ENCODE measurements at regions not wholly inside any gene's neighbourhood (a gene's known extent, or its start where the extent isn't known, plus 50 kb on each side); places are given as distances from the start of the nearest gene placed in this dataset.

DNA sequence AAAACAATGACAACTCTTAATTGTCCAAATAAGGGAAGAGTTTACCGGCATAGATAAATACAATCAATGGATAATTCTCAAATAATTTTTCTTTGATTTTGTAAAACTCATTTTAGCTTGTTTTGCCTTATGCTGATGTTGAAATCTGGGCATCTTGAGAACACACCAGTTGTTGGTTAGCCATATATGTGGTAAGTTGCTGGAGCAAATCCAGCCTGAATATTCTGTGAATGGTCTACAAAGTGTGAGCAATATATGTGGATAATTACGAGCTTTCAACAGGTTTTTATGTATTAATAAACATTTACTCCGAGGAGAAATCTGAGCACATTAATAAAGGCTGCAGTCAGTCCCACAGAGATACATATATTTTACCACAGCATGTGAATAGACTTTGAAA is 423.6 kb downstream of the BCKDHB start:
- no peak overlapping the region for H2AFZ ChIP-seq (ENCODE audit: low read length)
- no peak overlapping the region for H3K4me2 ChIP-seq (ENCODE audit: low read depth, low read length, poor library complexity, severe bottlenecking)
- no peaks in the 10 kb centered on the region for H3K4me1 ChIP-seq (ENCODE audit: low read length)
- H3K27me3 ChIP-seq (ENCODE audit: low read length), result no peaks in the 10 kb centered on the region
- no peaks in the 10 kb centered on the region for H3K36me3 ChIP-seq (ENCODE audit: insufficient read depth, low read length)
- DNase-seq, result no peak
- no peaks in the 10 kb centered on the region for H4K20me1 ChIP-seq (ENCODE audit: insufficient read depth, low read depth, low read length)
- no peak overlapping the region for H3K27ac ChIP-seq (ENCODE audit: low read length)
- no peaks in the 10 kb centered on the region for H3K9me2 ChIP-seq (replicated peaks; ENCODE audit: insufficient read depth, low read length)
- H3K79me2 ChIP-seq (ENCODE audit: low read length), result no peaks in the 10 kb centered on the region
- H3K9me3 ChIP-seq (ENCODE audit: low read length), result no peaks in the 10 kb centered on the region
- no peak overlapping the region for H3K4me3 ChIP-seq (ENCODE audit: low read length)
- no peak overlapping the region for H3K9ac ChIP-seq (ENCODE audit: low read length)

DNA sequence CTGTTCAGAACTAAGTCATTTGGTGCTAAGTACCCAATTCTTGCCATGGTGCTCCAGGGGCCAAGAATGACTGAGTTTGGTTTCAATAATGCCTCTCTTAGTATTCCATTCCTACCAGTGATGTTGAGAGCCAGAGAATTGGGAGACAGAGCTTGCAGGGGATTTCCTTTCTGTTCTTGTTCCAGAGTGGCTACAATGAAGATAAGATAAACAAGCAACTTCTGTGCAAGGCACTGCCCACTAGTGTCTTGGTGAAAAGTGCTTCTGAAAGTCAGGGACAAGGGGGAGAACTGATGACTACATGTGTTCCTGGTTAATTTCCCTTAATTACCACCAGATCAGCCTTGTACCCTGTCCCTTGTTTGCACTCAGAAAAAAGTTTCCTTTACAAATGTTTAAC is 421.6 kb downstream of the BCKDHB start:
- H3K27me3 ChIP-seq (ENCODE audit: low read length), result no peaks in the 10 kb centered on the region

GRCh38 chr6:80527552-80528052 is 421.1 kb downstream of the BCKDHB start:
- Histone ChIP-seq H3K4me1 (ENCODE audit: low read length) (no peaks in the 10 kb centered on the region), H3K36me3 (ENCODE audit: insufficient read depth, low read length) (no peaks in the 10 kb centered on the region), H3K9me3 (ENCODE audit: low read length) (no peaks in the 10 kb centered on the region), H3K9me2 (replicated peaks; ENCODE audit: insufficient read depth, low read length) (no peaks in the 10 kb centered on the region), H4K20me1 (ENCODE audit: insufficient read depth, low read depth, low read length) (no peaks in the 10 kb centered on the region), H3K9ac (ENCODE audit: low read length) (no peak overlapping the region), H3K27ac (ENCODE audit: low read length) (no peak overlapping the region), H3K4me2 (ENCODE audit: low read depth, low read length, poor library complexity, severe bottlenecking) (no peak overlapping the region), H3K79me2 (ENCODE audit: low read length) (no peaks in the 10 kb centered on the region), H2AFZ (ENCODE audit: low read length) (no peak overlapping the region), H3K4me3 (ENCODE audit: low read length) (no peak overlapping the region), H3K27me3 (ENCODE audit: low read length) (no peaks in the 10 kb centered on the region)
- no peak for DNase-seq

More for the DNA sequence above, 421.6 kb downstream of the BCKDHB start:
- Histone ChIP-seq H3K9me3 (ENCODE audit: low read length) (no peaks in the 10 kb centered on the region), H3K36me3 (ENCODE audit: insufficient read depth, low read length) (no peaks in the 10 kb centered on the region), H3K9ac (ENCODE audit: low read length) (no peak overlapping the region), H3K4me2 (ENCODE audit: low read depth, low read length, poor library complexity, severe bottlenecking) (no peak overlapping the region), H2AFZ (ENCODE audit: low read length) (no peak overlapping the region), H3K4me1 (ENCODE audit: low read length) (no peaks in the 10 kb centered on the region), H3K79me2 (ENCODE audit: low read length) (no peaks in the 10 kb centered on the region), H3K9me2 (replicated peaks; ENCODE audit: insufficient read depth, low read length) (no peaks in the 10 kb centered on the region), H3K27ac (ENCODE audit: low read length) (no peak overlapping the region), H4K20me1 (ENCODE audit: insufficient read depth, low read depth, low read length) (no peaks in the 10 kb centered on the region), H3K4me3 (ENCODE audit: low read length) (no peak overlapping the region)
- no peak for DNase-seq

DNA sequence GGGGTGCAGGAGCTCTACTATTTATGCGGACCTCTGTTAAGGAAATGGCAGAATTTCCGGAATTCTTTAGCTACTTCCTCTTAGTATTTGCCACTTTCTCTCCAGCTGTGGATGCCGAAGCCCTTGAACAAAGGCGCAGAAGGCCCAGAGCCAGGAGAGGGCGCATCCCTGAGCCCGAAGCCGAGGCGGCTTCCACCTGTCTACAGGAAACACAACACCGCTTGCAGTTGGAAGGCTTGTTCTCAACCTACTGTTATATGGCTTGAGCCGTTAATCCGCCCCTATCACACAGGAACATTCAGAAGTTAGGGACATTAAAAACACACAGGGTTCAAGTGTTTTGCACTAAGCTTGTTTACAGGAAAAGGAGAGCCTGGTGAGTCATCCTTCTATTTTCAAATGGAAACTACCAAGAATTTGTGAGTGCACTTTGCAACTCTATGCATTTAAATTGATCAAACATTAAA is 417.1 kb downstream of the BCKDHB start:
- H3K9ac ChIP-seq (ENCODE audit: low read length), result no peak overlapping the region
- H3K9me2 ChIP-seq (replicated peaks; ENCODE audit: insufficient read depth, low read length), result no peaks in the 10 kb centered on the region
- H3K4me1 ChIP-seq (ENCODE audit: low read length), result no peaks in the 10 kb centered on the region
- H3K27ac ChIP-seq (ENCODE audit: low read length), result no peak overlapping the region
- H3K79me2 ChIP-seq (ENCODE audit: low read length), result no peaks in the 10 kb centered on the region
- no peaks in the 10 kb centered on the region for H3K36me3 ChIP-seq (ENCODE audit: insufficient read depth, low read length)
- H3K4me3 ChIP-seq (ENCODE audit: low read length), result no peak overlapping the region
- no peaks in the 10 kb centered on the region for H3K9me3 ChIP-seq (ENCODE audit: low read length)
- DNase-seq, result no peak
- no peak overlapping the region for H3K4me2 ChIP-seq (ENCODE audit: low read depth, low read length, poor library complexity, severe bottlenecking)
- H2AFZ ChIP-seq (ENCODE audit: low read length), result no peak overlapping the region
- no peaks in the 10 kb centered on the region for H3K27me3 ChIP-seq (ENCODE audit: low read length)
- H4K20me1 ChIP-seq (ENCODE audit: insufficient read depth, low read depth, low read length), result no peaks in the 10 kb centered on the region

- H3K27ac ChIP-seq (ENCODE audit: low read length), result no peak overlapping the region
- H3K4me2 ChIP-seq (ENCODE audit: low read depth, low read length, poor library complexity, severe bottlenecking), result no peak overlapping the region
- H2AFZ ChIP-seq (ENCODE audit: low read length), result no peak overlapping the region
- no peaks in the 10 kb centered on the region for H3K9me2 ChIP-seq (replicated peaks; ENCODE audit: insufficient read depth, low read length)
- no peaks in the 10 kb centered on the region for H3K36me3 ChIP-seq (ENCODE audit: insufficient read depth, low read length)
- H4K20me1 ChIP-seq (ENCODE audit: insufficient read depth, low read depth, low read length), result no peaks in the 10 kb centered on the region
- H3K9me3 ChIP-seq (ENCODE audit: low read length), result no peaks in the 10 kb centered on the region
- no peak overlapping the region for H3K9ac ChIP-seq (ENCODE audit: low read length)
- H3K4me1 ChIP-seq (ENCODE audit: low read length), result no peaks in the 10 kb centered on the region
- no peak for DNase-seq
- no peaks in the 10 kb centered on the region for H3K27me3 ChIP-seq (ENCODE audit: low read length)
- H3K4me3 ChIP-seq (ENCODE audit: low read length), result no peak overlapping the region
- H3K79me2 ChIP-seq (ENCODE audit: low read length), result no peaks in the 10 kb centered on the region
These were observed 416.5 kb downstream of the BCKDHB start for GRCh38 chr6:80523010-80523409.

- Histone ChIP-seq H3K4me1 (ENCODE audit: low read length) (no peaks in the 10 kb centered on the region), H4K20me1 (ENCODE audit: insufficient read depth, low read depth, low read length) (no peaks in the 10 kb centered on the region), H3K4me2 (ENCODE audit: low read depth, low read length, poor library complexity, severe bottlenecking) (no peak overlapping the region), H3K9ac (ENCODE audit: low read length) (no peak overlapping the region), H2AFZ (ENCODE audit: low read length) (no peak overlapping the region), H3K9me2 (replicated peaks; ENCODE audit: insufficient read depth, low read length) (no peaks in the 10 kb centered on the region), H3K27me3 (ENCODE audit: low read length) (no peaks in the 10 kb centered on the region), H3K9me3 (ENCODE audit: low read length) (no peaks in the 10 kb centered on the region), H3K4me3 (ENCODE audit: low read length) (no peak overlapping the region), H3K36me3 (ENCODE audit: insufficient read depth, low read length) (no peaks in the 10 kb centered on the region), H3K79me2 (ENCODE audit: low read length) (no peaks in the 10 kb centered on the region), H3K27ac (ENCODE audit: low read length) (no peak overlapping the region)
- no peak for DNase-seq
These were observed 416.1 kb downstream of the BCKDHB start for GRCh38 chr6:80522576-80522975.

DNA sequence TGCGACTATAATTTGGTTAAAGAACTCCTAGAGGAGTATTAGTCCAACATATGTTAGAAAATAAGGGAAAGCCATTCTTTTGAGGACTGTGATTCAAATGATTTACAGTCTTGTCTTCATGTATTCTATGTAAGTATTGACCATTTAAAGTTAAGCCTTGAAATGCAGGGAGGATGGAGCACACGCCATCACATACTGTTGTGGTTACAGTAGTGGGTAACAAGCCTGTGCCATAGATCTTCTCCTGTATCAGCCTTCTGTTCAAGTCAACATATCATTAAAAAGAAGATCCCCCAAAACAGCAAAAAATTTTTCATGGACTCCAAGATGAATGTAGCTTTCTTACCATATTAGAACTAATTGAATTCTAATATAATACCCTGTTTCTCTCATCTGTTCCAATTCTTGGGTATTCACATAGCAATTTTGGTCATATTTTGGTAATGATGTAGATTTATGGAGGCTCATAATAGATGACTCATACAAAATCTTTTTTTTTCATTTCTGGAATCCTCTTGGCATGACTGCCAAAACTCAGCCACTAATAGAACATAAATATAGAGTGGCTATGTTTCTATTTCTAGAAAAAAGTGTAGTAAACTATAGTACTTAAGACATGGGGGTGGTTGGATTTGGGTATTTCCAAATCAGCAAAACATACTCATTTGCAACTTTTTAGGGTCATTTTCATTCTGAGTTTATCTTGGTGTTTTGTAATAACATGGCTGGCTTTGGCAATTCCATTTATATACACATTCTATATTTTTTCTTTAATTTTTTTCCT is 413.5 kb downstream of the BCKDHB start:
- no peaks in the 10 kb centered on the region for H3K79me2 ChIP-seq (ENCODE audit: low read length)
- H3K9ac ChIP-seq (ENCODE audit: low read length), result no peak overlapping the region
- no peaks in the 10 kb centered on the region for H3K36me3 ChIP-seq (ENCODE audit: insufficient read depth, low read length)
- H3K4me3 ChIP-seq (ENCODE audit: low read length), result no peak overlapping the region
- H3K27ac ChIP-seq (ENCODE audit: low read length), result no peak overlapping the region
- H3K9me3 ChIP-seq (ENCODE audit: low read length), result no peaks in the 10 kb centered on the region
- H3K4me2 ChIP-seq (ENCODE audit: low read depth, low read length, poor library complexity, severe bottlenecking), result no peak overlapping the region
- no peak overlapping the region for H2AFZ ChIP-seq (ENCODE audit: low read length)
- H4K20me1 ChIP-seq (ENCODE audit: insufficient read depth, low read depth, low read length), result no peaks in the 10 kb centered on the region
- no peaks in the 10 kb centered on the region for H3K9me2 ChIP-seq (replicated peaks; ENCODE audit: insufficient read depth, low read length)
- no peaks in the 10 kb centered on the region for H3K27me3 ChIP-seq (ENCODE audit: low read length)
- DNase-seq, result no peak
- no peaks in the 10 kb centered on the region for H3K4me1 ChIP-seq (ENCODE audit: low read length)

- no peaks in the 10 kb centered on the region for H3K27me3 ChIP-seq (ENCODE audit: low read length)
- no peak overlapping the region for H3K4me2 ChIP-seq (ENCODE audit: low read depth, low read length, poor library complexity, severe bottlenecking)
- DNase-seq, result no peak
- no peaks in the 10 kb centered on the region for H3K9me3 ChIP-seq (ENCODE audit: low read length)
- no peaks in the 10 kb centered on the region for H3K9me2 ChIP-seq (replicated peaks; ENCODE audit: insufficient read depth, low read length)
- no peaks in the 10 kb centered on the region for H4K20me1 ChIP-seq (ENCODE audit: insufficient read depth, low read depth, low read length)
- H2AFZ ChIP-seq (ENCODE audit: low read length), result no peak overlapping the region
- no peaks in the 10 kb centered on the region for H3K36me3 ChIP-seq (ENCODE audit: insufficient read depth, low read length)
- H3K4me3 ChIP-seq (ENCODE audit: low read length), result no peak overlapping the region
- H3K27ac ChIP-seq (ENCODE audit: low read length), result no peak overlapping the region
- H3K9ac ChIP-seq (ENCODE audit: low read length), result no peak overlapping the region
- no peaks in the 10 kb centered on the region for H3K4me1 ChIP-seq (ENCODE audit: low read length)
- H3K79me2 ChIP-seq (ENCODE audit: low read length), result no peaks in the 10 kb centered on the region
These were observed 411.1 kb downstream of the BCKDHB start for GRCh38 chr6:80517525-80517924.

All from Karpas-422 (cell line).